ENCODE measurements at regions not wholly inside any gene's neighbourhood (a gene's known extent, or its start where the extent isn't known, plus 50 kb on each side); places are given as distances from the start of the nearest gene placed in this dataset.
A peak's percentile ranks its signal among the peaks of the same experiment; 100 is the strongest.

GRCh38 chr18:60936101-60936500 is 397.1 kb upstream of the CDH20 start:
- H3K27ac Mint-ChIP-seq (ENCODE audit: unreplicated experiment) = no peak overlapping the region

GRCh38 chr18:60943297-60943696 is 389.9 kb upstream of the CDH20 start:
- no peaks in the 10 kb centered on the region for H3K36me3 Mint-ChIP-seq (ENCODE audit: low read depth, unreplicated experiment)
- no peaks in the 10 kb centered on the region for H3K36me3 ChIP-seq (ENCODE audit: insufficient read depth, low read length)

More at GRCh38 chr18:60936101-60936500, 397.1 kb upstream of the CDH20 start:
- H2AFZ ChIP-seq (ENCODE audit: low read depth, low read length) = no peak overlapping the region
- no peaks in the 10 kb centered on the region for H3K27me3 Mint-ChIP-seq (ENCODE audit: low read depth, unreplicated experiment)
- no peak overlapping the region for H3K27ac ChIP-seq (ENCODE audit: low read depth, low read length)
- H3K4me3 Mint-ChIP-seq (ENCODE audit: unreplicated experiment) = no peak overlapping the region
- H3K4me3 ChIP-seq (ENCODE audit: insufficient read depth, low read depth, low read length) = no peak overlapping the region
- H3K4me1 Mint-ChIP-seq (ENCODE audit: low read depth, unreplicated experiment) = no peaks in the 10 kb centered on the region
- no peak overlapping the region for H3K9ac ChIP-seq (ENCODE audit: low read length)
- no peaks in the 10 kb centered on the region for H3K9me3 ChIP-seq (ENCODE audit: insufficient read depth, low read depth, low read length)
- no peaks in the 10 kb centered on the region for H3K36me3 Mint-ChIP-seq (ENCODE audit: low read depth, unreplicated experiment)
- H3K36me3 ChIP-seq (ENCODE audit: insufficient read depth, low read length) = no peaks in the 10 kb centered on the region
- no peaks in the 10 kb centered on the region for H3K27me3 ChIP-seq (ENCODE audit: insufficient read depth, low read length)
- no peak overlapping the region for H3K4me2 ChIP-seq (ENCODE audit: low read length)
- FAIRE-seq (no peak), DNase-seq (ENCODE audit: low read depth) (peak; percentile 2)
- H3K9me3 Mint-ChIP-seq (ENCODE audit: unreplicated experiment) = no peaks in the 10 kb centered on the region
- H3K79me2 ChIP-seq (ENCODE audit: insufficient read depth, low read length) = no peaks in the 10 kb centered on the region
- H4K20me1 ChIP-seq (ENCODE audit: insufficient read depth, low read length) = no peaks in the 10 kb centered on the region
- H3K4me1 ChIP-seq (ENCODE audit: insufficient read depth, low read length) = no peaks in the 10 kb centered on the region
- no peak for TF ChIP-seq CTCF (IDR thresholded peaks at IDR 0.05; ENCODE audit: insufficient read depth, low read depth, low read length)
- TF ChIP-seq EZH2 (IDR thresholded peaks at IDR 0.05; ENCODE audit: insufficient read depth, low read length) = no peak

More at GRCh38 chr18:60943297-60943696, 389.9 kb upstream of the CDH20 start:
- TF ChIP-seq CTCF (IDR thresholded peaks at IDR 0.05; ENCODE audit: insufficient read depth, low read depth, low read length) (no peak), EZH2 (IDR thresholded peaks at IDR 0.05; ENCODE audit: insufficient read depth, low read length) (no peak)
- H3K4me2 ChIP-seq (ENCODE audit: low read length) = no peak overlapping the region
- DNase-seq (ENCODE audit: low read depth) (no peak), FAIRE-seq (no peak)
- Mint-ChIP-seq H3K4me3 (ENCODE audit: unreplicated experiment) (no peak overlapping the region), H3K27me3 (ENCODE audit: low read depth, unreplicated experiment) (peaks cover 2% of the 10 kb centered on the region), H3K9me3 (ENCODE audit: unreplicated experiment) (no peaks in the 10 kb centered on the region), H3K27ac (ENCODE audit: unreplicated experiment) (no peak overlapping the region), H3K4me1 (ENCODE audit: low read depth, unreplicated experiment) (no peaks in the 10 kb centered on the region)
- no peaks in the 10 kb centered on the region for H3K79me2 ChIP-seq (ENCODE audit: insufficient read depth, low read length)
- no peaks in the 10 kb centered on the region for H3K4me1 ChIP-seq (ENCODE audit: insufficient read depth, low read length)
- no peaks in the 10 kb centered on the region for H3K27me3 ChIP-seq (ENCODE audit: insufficient read depth, low read length)
- H4K20me1 ChIP-seq (ENCODE audit: insufficient read depth, low read length) = no peaks in the 10 kb centered on the region
- no peaks in the 10 kb centered on the region for H3K9me3 ChIP-seq (ENCODE audit: insufficient read depth, low read depth, low read length)
- no peak overlapping the region for H3K9ac ChIP-seq (ENCODE audit: low read length)
- H3K4me3 ChIP-seq (ENCODE audit: insufficient read depth, low read depth, low read length) = no peak overlapping the region
- H3K27ac ChIP-seq (ENCODE audit: low read depth, low read length) = no peak overlapping the region
- no peak overlapping the region for H2AFZ ChIP-seq (ENCODE audit: low read depth, low read length)

All from astrocyte (in vitro differentiated cells and primary cell).